Colonic mucosa (tissue), 4 donors: ENCODE measurements at regions not wholly inside any gene's neighbourhood (a gene's known extent, or its start where the extent isn't known, plus 50 kb on each side); places are given as distances from the start of the nearest gene placed in this dataset.

Experiments used
- DNase-seq: peaks from one replicate; pipeline ENCODE4 v3.0.0-alpha.2; 2020
- H3K27ac ChIP-seq: fragments of 200-600 bp; one replicate; pipeline ENCODE4 v1.8.0; 2021
- H3K27me3 ChIP-seq: fragments of 200-600 bp; one replicate; pipeline ENCODE4 v1.8.0; 2021
- H3K36me3 ChIP-seq: fragments of 200-600 bp; one replicate; pipeline ENCODE4 v1.8.0; 2021
- H3K4me1 ChIP-seq: fragments of 200-600 bp; one replicate; pipeline ENCODE4 v1.8.0; 2021; ENCODE audit warnings: mild to moderate bottlenecking
- H3K4me3 ChIP-seq: fragments of 200-600 bp; one replicate; pipeline ENCODE4 v1.8.0; 2021
- H3K9ac ChIP-seq, 2 donors: one replicate each; pipeline ENCODE4 v1.7.0; 2013; ENCODE audit warnings: control low read depth in 2 of 2, low read depth in 2 of 2, low read length in 2 of 2
- H3K9me3 ChIP-seq: fragments of 200-600 bp; one replicate; pipeline ENCODE4 v1.8.0; 2021
- intact Hi-C: fragments of 100-400 bp; cut with DNase I; formaldehyde crosslinking; loops from one replicate; pipeline ENCODE4 v1.14.1; 2022
- TF ChIP-seq, protein P1 (sequence below): fragments of 200-600 bp; IDR thresholded peaks from one replicate; pipeline ENCODE4 v1.8.0; 2022; ENCODE audit warnings: antibody characterized with exemption, mild to moderate bottlenecking
- donor health status: healthy.
- donor health status: DM: no; HTN: no; CAD: no.
- donor health status: DM: no; HTN: no; CAD: no.

GRCh38 chr3:99509224-99509623 is 129.2 kb upstream of the COL8A1 start:
- intact Hi-C loops, result loop anchor here (10.0 kb wide), 2 partner anchors 176 to 246 kb away; no protein-coding TSS in a partner anchor

GRCh38 chr3:99508191-99508590 is 130.2 kb upstream of the COL8A1 start:
- Histone ChIP-seq H3K27me3 (no peaks in the 10 kb centered on the region), H3K27ac (no peak overlapping the region), H3K9ac (no peak overlapping the region), H3K9me3 (no peaks in the 10 kb centered on the region), H3K4me1 (no peaks in the 10 kb centered on the region), H3K36me3 (no peaks in the 10 kb centered on the region), H3K4me3 (no peak overlapping the region)
- TF ChIP-seq, protein P1, sequence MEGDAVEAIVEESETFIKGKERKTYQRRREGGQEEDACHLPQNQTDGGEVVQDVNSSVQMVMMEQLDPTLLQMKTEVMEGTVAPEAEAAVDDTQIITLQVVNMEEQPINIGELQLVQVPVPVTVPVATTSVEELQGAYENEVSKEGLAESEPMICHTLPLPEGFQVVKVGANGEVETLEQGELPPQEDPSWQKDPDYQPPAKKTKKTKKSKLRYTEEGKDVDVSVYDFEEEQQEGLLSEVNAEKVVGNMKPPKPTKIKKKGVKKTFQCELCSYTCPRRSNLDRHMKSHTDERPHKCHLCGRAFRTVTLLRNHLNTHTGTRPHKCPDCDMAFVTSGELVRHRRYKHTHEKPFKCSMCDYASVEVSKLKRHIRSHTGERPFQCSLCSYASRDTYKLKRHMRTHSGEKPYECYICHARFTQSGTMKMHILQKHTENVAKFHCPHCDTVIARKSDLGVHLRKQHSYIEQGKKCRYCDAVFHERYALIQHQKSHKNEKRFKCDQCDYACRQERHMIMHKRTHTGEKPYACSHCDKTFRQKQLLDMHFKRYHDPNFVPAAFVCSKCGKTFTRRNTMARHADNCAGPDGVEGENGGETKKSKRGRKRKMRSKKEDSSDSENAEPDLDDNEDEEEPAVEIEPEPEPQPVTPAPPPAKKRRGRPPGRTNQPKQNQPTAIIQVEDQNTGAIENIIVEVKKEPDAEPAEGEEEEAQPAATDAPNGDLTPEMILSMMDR, result no peak
- intact Hi-C loops, result loop anchor here (10.0 kb wide), 2 partner anchors 177 to 247 kb away; no protein-coding TSS in a partner anchor
- no peak for DNase-seq

More at GRCh38 chr3:99509224-99509623, 129.2 kb upstream of the COL8A1 start:
- H3K27ac ChIP-seq, result no peak overlapping the region
- H3K4me1 ChIP-seq, result no peaks in the 10 kb centered on the region
- H3K9ac ChIP-seq, result no peak overlapping the region
- no peaks in the 10 kb centered on the region for H3K9me3 ChIP-seq
- no peaks in the 10 kb centered on the region for H3K36me3 ChIP-seq
- no peaks in the 10 kb centered on the region for H3K27me3 ChIP-seq
- TF ChIP-seq, protein P1, result no peak
- DNase-seq, result no peak
- no peak overlapping the region for H3K4me3 ChIP-seq

- TF ChIP-seq, protein P1, result no peak
- Histone ChIP-seq H3K27me3 (no peaks in the 10 kb centered on the region), H3K36me3 (no peaks in the 10 kb centered on the region), H3K27ac (no peak overlapping the region), H3K4me1 (no peaks in the 10 kb centered on the region), H3K9ac (no peak overlapping the region), H3K9me3 (no peaks in the 10 kb centered on the region), H3K4me3 (no peak overlapping the region)
- intact Hi-C loops, result loop anchor here (10.0 kb wide), 2 partner anchors 179 to 249 kb away; no protein-coding TSS in a partner anchor
- peak; percentile 25 for DNase-seq
Observed at GRCh38 chr3:99505646-99506269, 132.6 kb upstream of the COL8A1 start.

GRCh38 chr3:99505200-99505599 is 133.2 kb upstream of the COL8A1 start:
- Histone ChIP-seq H3K27me3 (no peaks in the 10 kb centered on the region), H3K36me3 (no peaks in the 10 kb centered on the region), H3K4me1 (no peaks in the 10 kb centered on the region), H3K4me3 (no peak overlapping the region), H3K27ac (no peak overlapping the region), H3K9me3 (no peaks in the 10 kb centered on the region), H3K9ac (no peak overlapping the region)
- no peak for DNase-seq
- intact Hi-C loops, result loop anchor here (10.0 kb wide), 2 partner anchors 180 to 250 kb away; no protein-coding TSS in a partner anchor
- TF ChIP-seq, protein P1, result no peak

DNA sequence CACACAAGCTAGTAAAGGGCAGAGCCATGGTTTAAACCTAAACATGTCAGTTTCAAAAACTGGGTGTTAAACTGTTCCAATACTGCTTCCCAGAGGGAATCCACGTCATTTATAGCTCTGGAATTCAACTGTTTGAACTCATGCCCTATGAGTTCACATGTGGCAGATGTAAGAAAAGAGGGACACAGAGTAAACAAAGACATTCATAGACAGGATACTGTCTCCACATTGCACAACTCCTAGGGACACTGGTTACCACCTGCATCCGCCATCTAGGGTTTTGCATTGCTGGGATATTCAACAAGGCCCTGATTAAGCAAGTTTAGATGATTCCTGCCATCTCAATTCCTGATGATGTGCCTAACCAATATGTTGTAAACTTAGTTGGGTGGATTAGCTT is 134.1 kb upstream of the COL8A1 start:
- Histone ChIP-seq H3K27ac (no peak overlapping the region), H3K9me3 (no peaks in the 10 kb centered on the region), H3K9ac (no peak overlapping the region), H3K4me1 (no peaks in the 10 kb centered on the region), H3K4me3 (no peak overlapping the region), H3K27me3 (no peaks in the 10 kb centered on the region), H3K36me3 (no peaks in the 10 kb centered on the region)
- DNase-seq, result no peak
- intact Hi-C loops, result loop anchor here (10.0 kb wide), 2 partner anchors 181 to 251 kb away; no protein-coding TSS in a partner anchor
- TF ChIP-seq, protein P1, result no peak
